HepG2 (cell line): ENCODE measurements at regions not wholly inside any gene's neighbourhood (a gene's known extent, or its start where the extent isn't known, plus 50 kb on each side); places are given as distances from the start of the nearest gene placed in this dataset.

Source experiments
- ATAC-seq: fragments of 200-7000 bp; cut with Tn5 transposase; 3 replicates; pipeline ENCODE4 v1.9.1; 2020; ENCODE audit warnings: mild to moderate bottlenecking, moderate library complexity
- BruUV-seq: library from RNA; stranded (reverse); fragments of 400-500 nt; replicated peaks from 2 replicates; lab custom pipeline; 2021; lab: Mats Ljungman, UMichigan
- CTCF ChIA-PET: fragments of 300-600 bp; formaldehyde crosslinking; extraction: SDS; loops from one replicate; lab custom pipeline; 2021; ENCODE audit warnings: low total read pairs, inconsistent platforms, low intra/inter-chr PET ratio; lab: Yijun Ruan, JAX
- POLR2A ChIA-PET: fragments of 350-600 bp; sonication (Branson Sonifier 250); formaldehyde crosslinking; loops from one replicate; lab custom pipeline; 2020; ENCODE audit warnings: antibody characterized with exemption, inconsistent platforms; lab: Yijun Ruan, JAX
- DNase-seq: peaks from one replicate; pipeline ENCODE4 v3.0.0-alpha.2; 2015; ENCODE audit warnings: low spot score
- FAIRE-seq: peaks from 3 replicates; lab custom pipeline; 2011; peaks lifted over from hg19 to GRCh38; lab: Jason Lieb, UNC
- H2AFZ ChIP-seq: one replicate; pipeline ENCODE4 v1.6.1; 2011; ENCODE audit warnings: low read length, inconsistent platforms
- H3K27ac ChIP-seq: fragments of 300-600 bp; 3 replicates; pipeline ENCODE4 v1.8.0; 2011; ENCODE audit warnings: mixed run types, mild to moderate bottlenecking, mixed read lengths, low read length, inconsistent platforms; ENCODE audit not compliant: insufficient read depth; ENCODE audit errors: extremely low read length
- H3K27me3 ChIP-seq, 2 experiments: fragments of 200-600 bp in 1 of 2; 2 replicates in 1 of 2; 3 replicates in 1 of 2; pipeline versions ENCODE4 v1.6.0 to v1.8.0; 2011; ENCODE audit warnings: low read length in 2 of 2, mild to moderate bottlenecking in 2 of 2, moderate library complexity in 2 of 2, inconsistent platforms in 1 of 2; ENCODE audit not compliant: insufficient read depth in 2 of 2, control insufficient read depth in 1 of 2
- H3K36me3 ChIP-seq, 2 experiments: fragments of 200-600 bp in 1 of 2; replicated peaks in 1 of 2; 2 replicates in 1 of 2; 3 replicates in 1 of 2; pipeline versions ENCODE4 v1.5.1 to v1.8.0; 2011; ENCODE audit warnings: low read length in 2 of 2, inconsistent platforms in 1 of 2; ENCODE audit not compliant: insufficient read depth in 2 of 2, control insufficient read depth in 1 of 2
- H3K4me1 ChIP-seq: 2 replicates; pipeline ENCODE4 v1.5.1; 2012; ENCODE audit warnings: low read length, inconsistent platforms; ENCODE audit not compliant: insufficient read depth
- H3K4me2 ChIP-seq: 2 replicates; pipeline ENCODE4 v1.6.0; 2011; ENCODE audit warnings: low read depth, low read length, inconsistent platforms
- H3K4me3 ChIP-seq, 3 experiments: fragments of 200-600 bp in 1 of 3; sonication (generic), shearing (Covaris generic) in 1 of 3; replicated peaks in 1 of 3; 2 replicates each; pipeline ENCODE4 v1.5.1; 2011 to 2016; ENCODE audit warnings: low read length in 3 of 3, inconsistent platforms in 2 of 3, low read depth in 2 of 3, mild to moderate bottlenecking in 2 of 3, control low read depth in 1 of 3, mixed read lengths in 1 of 3; ENCODE audit not compliant: insufficient read depth in 1 of 3
- H3K79me2 ChIP-seq: one replicate; pipeline ENCODE4 v1.6.1; 2011; ENCODE audit warnings: low read length, inconsistent platforms; ENCODE audit not compliant: insufficient read depth
- H3K9ac ChIP-seq: 2 replicates; pipeline ENCODE4 v1.6.0; 2011; ENCODE audit warnings: mild to moderate bottlenecking, low read depth, low read length, inconsistent platforms; ENCODE audit not compliant: insufficient read depth
- H3K9me3 ChIP-seq: 2 replicates; pipeline ENCODE4 v1.5.1; 2012; ENCODE audit warnings: mild to moderate bottlenecking, low read length
- H4K20me1 ChIP-seq: 2 replicates; pipeline ENCODE4 v1.6.0; 2011; ENCODE audit warnings: inconsistent platforms, mild to moderate bottlenecking, low read length, moderate library complexity; ENCODE audit not compliant: insufficient read depth
- HNRNPLL ChIP-seq: fragments of 200-400 bp; formaldehyde crosslinking; IDR thresholded peaks from 2 replicates; pipeline ENCODE4 v1.6.1; 2017; ENCODE audit warnings: mild to moderate bottlenecking, low read depth, low read length; ENCODE audit not compliant: poor library complexity, severe bottlenecking
- ZNF432 ChIP-seq: sonication (generic); formaldehyde crosslinking; IDR thresholded peaks from 2 replicates; pipeline ENCODE4 v1.5.0; 2020; ENCODE audit warnings: missing genetic modification reagents, mild to moderate bottlenecking, borderline replicate concordance
- ZNF567 ChIP-seq: sonication (generic); formaldehyde crosslinking; IDR thresholded peaks from 2 replicates; pipeline ENCODE4 v1.8.1; 2023; ENCODE audit warnings: mild to moderate bottlenecking, missing genetic modification reagents, borderline replicate concordance
- WGBS: methylation state at CpG from one replicate; pipeline ENCODE4 v1.1.6; 2017; ENCODE audit warnings: low lambda C conversion rate; 5-methylcytosine and 5-hydroxymethylcytosine counted together
- in situ Hi-C: cut with HindIII; loops from 2 replicates; pipeline ENCODE4 v1.10.0; 2017; ENCODE audit warnings: low pct_unique_long_range_greater_than_20kb; ENCODE audit not compliant: extremely low pct_ligation_motif_present
- intact Hi-C: fragments of 100-400 bp; cut with micrococcal nuclease; formaldehyde crosslinking; loops from one replicate; pipeline ENCODE4 v1.10.0; 2022; ENCODE audit not compliant: unreplicated experiment

- no peak for TF ChIP-seq ZNF432
These were observed 148.7 kb upstream of the PHACTR3 start (continued) for GRCh38 chr20:59455402-59456341.

DNA sequence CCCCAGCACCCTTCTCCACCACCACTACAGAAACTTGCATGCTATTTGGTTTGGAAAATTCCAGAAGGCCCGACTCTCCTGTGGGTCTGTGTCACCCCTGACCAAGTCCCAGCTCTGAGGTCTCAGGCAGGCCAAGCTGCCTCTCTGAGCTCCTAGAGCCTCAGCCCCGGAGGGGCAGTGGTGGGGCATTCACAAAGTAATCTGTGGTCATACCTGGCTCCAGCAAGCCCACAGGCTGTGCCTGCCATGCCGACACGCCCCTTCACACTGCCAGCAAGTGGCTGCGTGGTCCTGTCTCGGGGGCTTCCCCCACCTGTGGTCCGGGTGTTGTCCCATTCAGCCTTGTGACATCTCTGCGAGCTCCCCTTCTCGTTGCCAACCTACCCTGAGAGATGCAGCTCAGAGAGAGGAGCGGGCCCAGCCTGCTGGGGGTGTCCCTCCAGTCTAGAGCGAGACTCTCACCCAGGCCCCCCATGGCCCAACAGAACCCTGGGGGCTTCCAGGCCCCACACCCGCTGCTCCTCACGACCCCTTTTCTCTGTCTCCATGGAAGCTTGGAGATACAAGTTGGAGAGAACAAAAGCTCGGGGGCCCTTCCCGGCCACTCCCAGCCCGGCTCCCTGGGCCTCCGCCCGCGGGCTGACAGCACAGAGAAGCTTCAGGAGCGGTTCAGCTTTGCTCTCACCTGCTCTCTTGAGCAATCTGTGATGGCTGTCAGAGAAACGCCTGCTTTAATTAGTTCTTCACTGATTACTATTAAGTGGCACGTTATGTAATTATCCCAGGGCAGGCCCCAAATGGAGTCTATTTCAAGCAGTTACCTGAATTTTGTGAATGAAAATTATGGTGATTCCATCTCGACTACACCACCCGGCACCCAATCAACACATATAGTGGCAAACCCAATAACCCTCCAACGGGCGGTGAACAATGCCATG lies 147.7 kb upstream of the PHACTR3 start:
- intact Hi-C loops = no loop called here
- no peak overlapping the region for H3K9ac ChIP-seq
- no peak overlapping the region for H2AFZ ChIP-seq
- H3K27ac ChIP-seq = no peak overlapping the region
- in situ Hi-C loops = no loop called here
- peaks cover 7 to 68% of the 10 kb centered on the region in 2 experiments; a peak in 4 of 5 replicates for H3K27me3 ChIP-seq
- DNase-seq = no peak
- ATAC-seq = no peak; the same call in 2 of the 3 replicates
- H3K4me3 ChIP-seq = no peak overlapping the region
- H3K9me3 ChIP-seq = no peaks in the 10 kb centered on the region
- H3K4me2 ChIP-seq = no peak overlapping the region
- no peaks in the 10 kb centered on the region for H3K4me1 ChIP-seq
- ChIA-PET CTCF (interaction anchor here (1.0 to 1.5 kb wide), 3 partner anchors 236 to 586 kb away, joined by 3 to 10 read pairs (median 3); no protein-coding TSS in a partner anchor), POLR2A (no interaction called here)
- 21% methylated on average over 18 of the region's 26 CpGs for WGBS
- H3K79me2 ChIP-seq = no peaks in the 10 kb centered on the region
- BruUV-seq = no TSS peak
- no peaks in the 10 kb centered on the region for H4K20me1 ChIP-seq
- FAIRE-seq = no peak
- no peaks in the 10 kb centered on the region for H3K36me3 ChIP-seq
- no peak for TF ChIP-seq ZNF567
- TF ChIP-seq HNRNPLL = peak; percentile 15
